ENCODE measurements at regions not wholly inside any gene's neighbourhood (a gene's known extent, or its start where the extent isn't known, plus 50 kb on each side); places are given as distances from the start of the nearest gene placed in this dataset.

- no peaks in the 10 kb centered on the region for H3K79me2 ChIP-seq (ENCODE audit: insufficient read depth, low read depth)
- no peaks in the 10 kb centered on the region for H4K20me1 ChIP-seq (ENCODE audit: insufficient read depth)
- H3K27me3 ChIP-seq (ENCODE audit: insufficient read depth, low read depth) = no peaks in the 10 kb centered on the region
- no peak overlapping the region for H3K4me2 ChIP-seq
- H3K4me3 ChIP-seq (IDR thresholded peaks at IDR 0.05; ENCODE audit: insufficient read depth, low read depth, low read length) = no peak overlapping the region
- H3K36me3 ChIP-seq (ENCODE audit: insufficient read depth) = no peaks in the 10 kb centered on the region
- no peaks in the 10 kb centered on the region for H3K4me1 ChIP-seq (ENCODE audit: low read depth, poor library complexity, severe bottlenecking)
- no peak overlapping the region for H3K27ac ChIP-seq
- no peak for TF ChIP-seq CTCF (conservative IDR thresholded peaks at IDR 0.05; ENCODE audit: low read depth, low read length)
- no peak overlapping the region for H2AFZ ChIP-seq (ENCODE audit: low read depth)
- no peak overlapping the region for H3K9ac ChIP-seq
Measured at GRCh38 chr2:30074023-30074422, 72.8 kb upstream of the YPEL5 start.

- no peaks in the 10 kb centered on the region for H3K79me2 ChIP-seq (ENCODE audit: insufficient read depth, low read depth)
- no peaks in the 10 kb centered on the region for H3K27me3 ChIP-seq (ENCODE audit: insufficient read depth, low read depth)
- H2AFZ ChIP-seq (ENCODE audit: low read depth) = no peak overlapping the region
- H4K20me1 ChIP-seq (ENCODE audit: insufficient read depth) = no peaks in the 10 kb centered on the region
- no peaks in the 10 kb centered on the region for H3K4me1 ChIP-seq (ENCODE audit: low read depth, poor library complexity, severe bottlenecking)
- H3K4me2 ChIP-seq = no peak overlapping the region
- H3K4me3 ChIP-seq (IDR thresholded peaks at IDR 0.05; ENCODE audit: insufficient read depth, low read depth, low read length) = no peak overlapping the region
- H3K36me3 ChIP-seq (ENCODE audit: insufficient read depth) = no peaks in the 10 kb centered on the region
- no peak for TF ChIP-seq CTCF (conservative IDR thresholded peaks at IDR 0.05; ENCODE audit: low read depth, low read length)
- no peak overlapping the region for H3K9ac ChIP-seq
- no peak overlapping the region for H3K27ac ChIP-seq
Measured at GRCh38 chr2:30078521-30078920, 68.3 kb upstream of the YPEL5 start.

- Histone ChIP-seq H4K20me1 (ENCODE audit: insufficient read depth) (no peaks in the 10 kb centered on the region), H2AFZ (ENCODE audit: low read depth) (no peak overlapping the region), H3K4me2 (no peak overlapping the region), H3K4me3 (IDR thresholded peaks at IDR 0.05; ENCODE audit: insufficient read depth, low read depth, low read length) (no peak overlapping the region), H3K79me2 (ENCODE audit: insufficient read depth, low read depth) (no peaks in the 10 kb centered on the region), H3K27me3 (ENCODE audit: insufficient read depth, low read depth) (no peaks in the 10 kb centered on the region), H3K4me1 (ENCODE audit: low read depth, poor library complexity, severe bottlenecking) (no peaks in the 10 kb centered on the region), H3K36me3 (ENCODE audit: insufficient read depth) (no peaks in the 10 kb centered on the region), H3K9ac (no peak overlapping the region), H3K27ac (no peak overlapping the region)
- no peak for TF ChIP-seq CTCF (conservative IDR thresholded peaks at IDR 0.05; ENCODE audit: low read depth, low read length)
Measured at GRCh38 chr2:30084915-30085314, 61.9 kb upstream of the YPEL5 start.

GRCh38 chr2:30089171-30089570, 57.6 kb upstream of the YPEL5 start:
- TF ChIP-seq CTCF (conservative IDR thresholded peaks at IDR 0.05; ENCODE audit: low read depth, low read length) = no peak
- Histone ChIP-seq H3K27ac (no peak overlapping the region), H3K4me2 (no peak overlapping the region), H4K20me1 (ENCODE audit: insufficient read depth) (no peaks in the 10 kb centered on the region), H3K9ac (no peak overlapping the region), H3K36me3 (ENCODE audit: insufficient read depth) (no peaks in the 10 kb centered on the region), H2AFZ (ENCODE audit: low read depth) (no peak overlapping the region), H3K79me2 (ENCODE audit: insufficient read depth, low read depth) (no peaks in the 10 kb centered on the region), H3K27me3 (ENCODE audit: insufficient read depth, low read depth) (no peaks in the 10 kb centered on the region), H3K4me1 (ENCODE audit: low read depth, poor library complexity, severe bottlenecking) (no peaks in the 10 kb centered on the region), H3K4me3 (IDR thresholded peaks at IDR 0.05; ENCODE audit: insufficient read depth, low read depth, low read length) (no peak overlapping the region)

GRCh38 chr2:30095402-30095801, 51.4 kb upstream of the YPEL5 start:
- Histone ChIP-seq H3K4me3 (IDR thresholded peaks at IDR 0.05; ENCODE audit: insufficient read depth, low read depth, low read length) (no peak overlapping the region), H3K79me2 (ENCODE audit: insufficient read depth, low read depth) (no peaks in the 10 kb centered on the region), H2AFZ (ENCODE audit: low read depth) (no peak overlapping the region), H3K4me2 (no peak overlapping the region), H3K36me3 (ENCODE audit: insufficient read depth) (no peaks in the 10 kb centered on the region), H4K20me1 (ENCODE audit: insufficient read depth) (no peaks in the 10 kb centered on the region), H3K4me1 (ENCODE audit: low read depth, poor library complexity, severe bottlenecking) (no peaks in the 10 kb centered on the region), H3K9ac (no peak overlapping the region), H3K27ac (no peak overlapping the region), H3K27me3 (ENCODE audit: insufficient read depth, low read depth) (no peaks in the 10 kb centered on the region)
- no peak for TF ChIP-seq CTCF (conservative IDR thresholded peaks at IDR 0.05; ENCODE audit: low read depth, low read length)

All from KMS-11 (cell line).